NK-92 treated with Interleukin-12 subunit alpha and Interleukin-12 subunit beta, amount 100 ng/mL, for 24 hours (cell line): ENCODE measurements at regions not wholly inside any gene's neighbourhood (a gene's known extent, or its start where the extent isn't known, plus 50 kb on each side); places are given as distances from the start of the nearest gene placed in this dataset.
"Not testable (repeated sequence)": the region's sequence is repeated elsewhere in the genome, so short reads cannot be mapped to it uniquely, and the experiment has no call there.

Experiments used
- DNase-seq: peaks from one replicate; lab custom pipeline; 2025; lab: John Stamatoyannopoulos, UW

- no peak for DNase-seq
These were observed 496.7 kb downstream of the EBF1 start for GRCh38 chr5:158602981-158603380.

- no peak for DNase-seq
These were observed 498.6 kb downstream of the EBF1 start for GRCh38 chr5:158601118-158601517.

GRCh38 chr5:158600679-158601078 is 499.0 kb downstream of the EBF1 start:
- DNase-seq = no peak

GRCh38 chr5:158599157-158599556 is 500.6 kb downstream of the EBF1 start:
- no peak for DNase-seq

- no peak for DNase-seq
These were observed 505.0 kb downstream of the EBF1 start for GRCh38 chr5:158594595-158595242.

GRCh38 chr5:158593925-158594324 is 505.8 kb downstream of the EBF1 start:
- no peak for DNase-seq

- DNase-seq = no peak
These were observed 508.3 kb downstream of the EBF1 start for GRCh38 chr5:158591301-158591863.

- DNase-seq = no peak
These were observed 508.9 kb downstream of the EBF1 start for GRCh38 chr5:158590746-158591300.

GRCh38 chr5:158589939-158590338 is 509.8 kb downstream of the EBF1 start:
- DNase-seq = no peak

GRCh38 chr5:158588617-158589016 is 511.1 kb downstream of the EBF1 start:
- no peak for DNase-seq

GRCh38 chr5:158586054-158586453 is 513.7 kb downstream of the EBF1 start:
- no peak for DNase-seq

- DNase-seq = not testable (repeated sequence)
These were observed 517.0 kb downstream of the EBF1 start for GRCh38 chr5:158582669-158583068.

GRCh38 chr5:158573829-158574228 is 525.9 kb downstream of the EBF1 start:
- no peak for DNase-seq

GRCh38 chr5:158570502-158570901 is 529.2 kb downstream of the EBF1 start:
- no peak for DNase-seq

GRCh38 chr5:158569534-158569933 is 530.2 kb downstream of the EBF1 start:
- DNase-seq = no peak

- no peak for DNase-seq
These were observed 534.5 kb downstream of the EBF1 start for GRCh38 chr5:158565017-158565789.

GRCh38 chr5:158563760-158564390 is 535.8 kb downstream of the EBF1 start:
- no peak for DNase-seq

GRCh38 chr5:158561562-158562190 is 538.0 kb downstream of the EBF1 start:
- no peak for DNase-seq

- peak; percentile 48 for DNase-seq
These were observed 539.5 kb downstream of the EBF1 start for GRCh38 chr5:158560170-158560569.

- DNase-seq = no peak
These were observed 540.1 kb downstream of the EBF1 start for GRCh38 chr5:158559643-158560042.

- no peak for DNase-seq
These were observed 540.6 kb downstream of the EBF1 start for GRCh38 chr5:158559066-158559465.

GRCh38 chr5:158553962-158554336 is 545.8 kb downstream of the EBF1 start:
- no peak for DNase-seq
